Anterior cingulate cortex (tissue), 58 donors: ENCODE measurements at regions not wholly inside any gene's neighbourhood (a gene's known extent, or its start where the extent isn't known, plus 50 kb on each side); places are given as distances from the start of the nearest gene placed in this dataset.

Source experiments
- DNase-seq, 58 donors: peaks; one replicate each; lab custom pipeline; 2025; lab: John Stamatoyannopoulos, UW

- DNase-seq = peak in 6 of 58 donors; percentile 0 to 5 (median 2)
Observed at GRCh38 chr1:73953586-73953985, 244.4 kb downstream of the LRRIQ3 start.

GRCh38 chr1:73953186-73953585 is 244.8 kb downstream of the LRRIQ3 start:
- peak in 3 of 58 donors; percentile 0 to 1 (median 1) for DNase-seq

- no peak for DNase-seq
Observed at GRCh38 chr1:73948055-73948454, 249.9 kb downstream of the LRRIQ3 start.

GRCh38 chr1:73947009-73947408 is 251.0 kb downstream of the LRRIQ3 start:
- DNase-seq = no peak

GRCh38 chr1:73943270-73943669 is 254.7 kb downstream of the LRRIQ3 start:
- DNase-seq = no peak

- no peak for DNase-seq
Observed at GRCh38 chr1:73930293-73930692, 267.7 kb downstream of the LRRIQ3 start.

- no peak for DNase-seq
Observed at GRCh38 chr1:73914951-73915350, 283.0 kb downstream of the LRRIQ3 start.

GRCh38 chr1:73913025-73913424 is 285.0 kb downstream of the LRRIQ3 start:
- no peak for DNase-seq

- DNase-seq = no peak
Observed at GRCh38 chr1:73911849-73912248, 286.1 kb downstream of the LRRIQ3 start.

GRCh38 chr1:73910466-73910865 is 287.5 kb downstream of the LRRIQ3 start:
- no peak for DNase-seq

- DNase-seq = no peak
Observed at GRCh38 chr1:73910062-73910461, 287.9 kb downstream of the LRRIQ3 start.

GRCh38 chr1:73909043-73909562 is 288.9 kb downstream of the LRRIQ3 start:
- no peak for DNase-seq

GRCh38 chr1:73907051-73907450 is 290.9 kb downstream of the LRRIQ3 start:
- no peak for DNase-seq

- no peak for DNase-seq
Observed at GRCh38 chr1:73903092-73903491, 294.9 kb downstream of the LRRIQ3 start.

GRCh38 chr1:73901738-73902137 is 296.2 kb downstream of the LRRIQ3 start:
- DNase-seq = no peak

GRCh38 chr1:73899311-73899710 is 298.7 kb downstream of the LRRIQ3 start:
- DNase-seq = no peak

- DNase-seq = no peak
Observed at GRCh38 chr1:73898540-73898939, 299.4 kb downstream of the LRRIQ3 start.

- DNase-seq = no peak
Observed at GRCh38 chr1:73887412-73887811, 310.6 kb downstream of the LRRIQ3 start.

- peak in 2 of 58 donors; percentile 1 for DNase-seq
Observed at GRCh38 chr1:73886716-73887115, 311.3 kb downstream of the LRRIQ3 start.

GRCh38 chr1:73874806-73875205 is 323.2 kb downstream of the LRRIQ3 start:
- DNase-seq = no peak

GRCh38 chr1:73868810-73869336 is 329.1 kb downstream of the LRRIQ3 start:
- DNase-seq = no peak

- no peak for DNase-seq
Observed at GRCh38 chr1:73862355-73862754, 335.6 kb downstream of the LRRIQ3 start.

GRCh38 chr1:73860421-73860950 is 337.5 kb downstream of the LRRIQ3 start:
- DNase-seq = no peak
